Ovary (tissue), 7 donors: ENCODE measurements at regions not wholly inside any gene's neighbourhood (a gene's known extent, or its start where the extent isn't known, plus 50 kb on each side); places are given as distances from the start of the nearest gene placed in this dataset.

Experiments used
- DNase-seq, 5 donors: peaks; one replicate each; pipeline ENCODE4 v3.0.0-alpha.2; 2019 to 2020
- H3K27ac ChIP-seq, 2 donors: fragments of 200-600 bp; one replicate each; pipeline versions ENCODE4 v1.5.1 to v1.8.0; 2019 to 2022
- H3K27me3 ChIP-seq: fragments of 200-600 bp; one replicate; pipeline ENCODE4 v1.8.0; 2022
- H3K36me3 ChIP-seq: fragments of 200-600 bp; sonication (generic); one replicate; pipeline ENCODE4 v1.5.1; 2019
- H3K4me1 ChIP-seq: one replicate; pipeline ENCODE4 v1.8.1; 2013; ENCODE audit warnings: mild to moderate bottlenecking, moderate library complexity; ENCODE audit not compliant: insufficient read depth
- H3K4me3 ChIP-seq: fragments of 200-600 bp; sonication (generic); one replicate; pipeline ENCODE4 v1.5.1; 2017
- H3K9me3 ChIP-seq, 2 donors: fragments of 200-600 bp in 1 of 2; sonication (generic) in 1 of 2; one replicate each; pipeline versions ENCODE4 v1.5.1 to v1.8.1; 2013 to 2019; ENCODE audit warnings: mild to moderate bottlenecking in 1 of 2, moderate library complexity in 1 of 2
- EP300 ChIP-seq: sonication (generic); formaldehyde crosslinking; IDR thresholded peaks from one replicate; pipeline ENCODE4 v1.6.1; 2017; ENCODE audit warnings: antibody characterized with exemption
- POLR2A ChIP-seq: fragments of 450-650 bp; IDR thresholded peaks from one replicate; pipeline ENCODE4 v1.6.1; 2017; ENCODE audit warnings: antibody characterized with exemption, mild to moderate bottlenecking, moderate library complexity
- WGBS, 3 donors: extraction: QIAGEN DNeasy Blood & Tissue Kit in 1 of 3; methylation state at CpG; one replicate each; pipeline versions ENCODE4 v1.1.5 to v1.1.7; 2013 to 2017; 5-methylcytosine and 5-hydroxymethylcytosine counted together
- intact Hi-C, 4 donors: fragments of 100-400 bp; cut with DNase I; formaldehyde crosslinking; loops; one replicate each; pipeline versions ENCODE4 v1.11.0 to v1.15.1; 2022 to 2023
- TF ChIP-seq, protein P1 (sequence below), 3 donors: fragments of 450-650 bp in 2 of 3; fragments of 200-600 bp in 1 of 3; IDR thresholded peaks; one replicate each; pipeline versions ENCODE4 v1.5.1 to v1.8.0; 2016 to 2022; ENCODE audit warnings: antibody characterized with exemption in 3 of 3, mild to moderate bottlenecking in 1 of 3
- donor health status: DM: no; HTN: no; CAD: no; lungs with moderate emphysema.
- donor health status: DM: no; HTN: no; CAD: no.
- donor health status: Bipolar disorder and iron deficiency.
- donor health status: DM: no; HTN: no; CAD: no.
- donor health status: DM: yes; HTN: yes; CAD: no.

DNA sequence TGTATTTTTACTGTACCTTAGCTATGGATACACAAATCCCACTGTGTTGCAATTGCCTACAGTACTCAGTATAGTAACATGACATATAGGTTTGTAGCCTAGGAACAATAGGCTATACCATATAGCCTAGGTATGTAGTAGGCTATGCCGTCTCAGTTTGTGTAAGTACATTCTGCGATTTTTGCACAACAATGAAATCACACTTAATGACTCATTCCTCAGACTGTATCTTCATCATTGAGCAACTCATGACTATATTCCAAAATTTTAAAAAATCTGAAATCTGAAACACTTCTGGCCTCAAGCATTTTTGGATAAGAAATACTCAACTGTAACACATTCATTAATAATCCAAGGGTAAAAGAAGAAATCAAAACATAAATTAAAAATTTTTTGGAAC, 666.8 kb upstream of the GRAMD2B start:
- DNase-seq = no peak
- intact Hi-C loops = no loop called here
- 88 to 90% (median 89%) methylated on average over 2 of the region's 2 CpGs for WGBS, 3 donors

DNA sequence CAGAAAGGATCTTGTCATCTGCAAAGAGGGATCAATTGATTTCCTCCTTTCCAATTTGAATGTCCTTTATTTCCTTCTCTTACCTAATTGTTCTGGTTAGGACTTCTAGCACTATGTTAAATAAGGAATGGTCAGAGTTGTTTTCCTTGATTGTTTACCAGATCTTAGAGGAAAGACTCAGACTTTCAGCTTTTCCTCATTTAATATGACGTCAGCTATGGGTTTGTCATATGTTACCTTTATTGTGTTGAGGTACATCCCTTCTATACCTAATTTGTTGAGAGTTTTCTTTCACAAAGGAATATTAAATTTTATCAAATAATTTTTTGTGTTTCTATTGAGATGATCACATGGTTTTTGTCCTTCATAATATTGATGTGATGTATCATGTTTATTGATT, 656.5 kb upstream of the GRAMD2B start:
- H3K27ac ChIP-seq = no peak overlapping the region
- H3K36me3 ChIP-seq = no peaks in the 10 kb centered on the region
- H3K27me3 ChIP-seq = no peaks in the 10 kb centered on the region
- no peaks in the 10 kb centered on the region for H3K9me3 ChIP-seq
- intact Hi-C loops = no loop called here
- no peak for TF ChIP-seq EP300
- TF ChIP-seq POLR2A = no peak
- TF ChIP-seq, protein P1, sequence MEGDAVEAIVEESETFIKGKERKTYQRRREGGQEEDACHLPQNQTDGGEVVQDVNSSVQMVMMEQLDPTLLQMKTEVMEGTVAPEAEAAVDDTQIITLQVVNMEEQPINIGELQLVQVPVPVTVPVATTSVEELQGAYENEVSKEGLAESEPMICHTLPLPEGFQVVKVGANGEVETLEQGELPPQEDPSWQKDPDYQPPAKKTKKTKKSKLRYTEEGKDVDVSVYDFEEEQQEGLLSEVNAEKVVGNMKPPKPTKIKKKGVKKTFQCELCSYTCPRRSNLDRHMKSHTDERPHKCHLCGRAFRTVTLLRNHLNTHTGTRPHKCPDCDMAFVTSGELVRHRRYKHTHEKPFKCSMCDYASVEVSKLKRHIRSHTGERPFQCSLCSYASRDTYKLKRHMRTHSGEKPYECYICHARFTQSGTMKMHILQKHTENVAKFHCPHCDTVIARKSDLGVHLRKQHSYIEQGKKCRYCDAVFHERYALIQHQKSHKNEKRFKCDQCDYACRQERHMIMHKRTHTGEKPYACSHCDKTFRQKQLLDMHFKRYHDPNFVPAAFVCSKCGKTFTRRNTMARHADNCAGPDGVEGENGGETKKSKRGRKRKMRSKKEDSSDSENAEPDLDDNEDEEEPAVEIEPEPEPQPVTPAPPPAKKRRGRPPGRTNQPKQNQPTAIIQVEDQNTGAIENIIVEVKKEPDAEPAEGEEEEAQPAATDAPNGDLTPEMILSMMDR (IDR thresholded peaks at IDR 0.05) = no peak
- no peak for DNase-seq
- 86 to 91% (median 87%) methylated on average over 1 of the region's 1 CpG for WGBS, 3 donors
- H3K4me3 ChIP-seq = no peak overlapping the region
- no peaks in the 10 kb centered on the region for H3K4me1 ChIP-seq

More for the DNA sequence above, 666.8 kb upstream of the GRAMD2B start:
- TF ChIP-seq EP300 (no peak), POLR2A (no peak)
- TF ChIP-seq, protein P1 (IDR thresholded peaks at IDR 0.05) = no peak
- Histone ChIP-seq H3K36me3 (no peaks in the 10 kb centered on the region), H3K9me3 (no peaks in the 10 kb centered on the region), H3K4me3 (no peak overlapping the region), H3K27me3 (no peaks in the 10 kb centered on the region), H3K4me1 (no peaks in the 10 kb centered on the region), H3K27ac (no peak overlapping the region)

DNA sequence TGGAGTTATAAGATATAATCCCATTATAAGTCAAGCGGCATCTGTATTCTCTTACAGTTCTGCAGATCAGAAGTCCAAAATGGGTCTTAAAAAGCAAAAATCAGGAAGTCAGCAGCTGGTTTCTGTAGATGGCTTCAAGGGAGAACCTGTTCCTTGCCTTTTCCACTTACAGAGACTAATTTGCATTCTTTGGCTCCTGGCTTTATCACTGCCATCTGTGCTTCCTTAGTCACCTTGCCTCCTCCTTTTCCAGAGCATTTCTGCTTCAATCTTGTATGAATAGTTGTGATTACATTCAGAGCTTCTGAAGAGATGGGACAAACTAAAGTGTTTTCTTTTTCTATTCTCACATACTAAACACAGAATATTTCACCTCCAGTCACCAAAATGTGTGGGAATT, 647.3 kb upstream of the GRAMD2B start:
- Histone ChIP-seq H3K4me1 (no peaks in the 10 kb centered on the region), H3K27me3 (no peaks in the 10 kb centered on the region), H3K9me3 (no peaks in the 10 kb centered on the region), H3K4me3 (no peak overlapping the region), H3K27ac (no peak overlapping the region), H3K36me3 (no peaks in the 10 kb centered on the region)
- TF ChIP-seq POLR2A = no peak
- TF ChIP-seq, protein P1 (IDR thresholded peaks at IDR 0.05) = no peak
- TF ChIP-seq EP300 = no peak
- intact Hi-C loops = no loop called here
- WGBS, 3 donors = 93 to 100% (median 97%) methylated on average over 1 of the region's 1 CpG
- DNase-seq = no peak

DNA sequence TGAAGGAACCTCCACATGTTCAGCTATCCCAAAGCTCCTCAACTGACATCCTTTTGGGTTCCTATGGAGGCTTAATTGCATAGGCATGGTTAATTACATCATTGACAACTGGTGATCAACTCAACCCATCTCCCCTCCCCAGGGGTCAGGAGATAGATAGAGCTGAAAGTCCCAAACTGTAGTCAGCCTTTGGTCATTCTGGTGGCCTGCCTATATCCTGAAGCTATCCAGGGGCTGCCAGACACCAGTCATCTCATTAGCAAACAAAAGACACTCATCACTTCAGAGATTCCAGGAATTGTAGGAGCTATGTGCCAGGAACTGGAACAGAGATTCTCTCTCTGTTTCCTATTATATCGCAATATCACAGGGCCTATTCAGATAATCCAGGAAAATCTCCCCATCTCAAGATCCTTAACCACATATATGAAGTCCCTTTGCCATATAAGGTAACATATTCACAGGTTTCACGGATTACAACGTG, 646.5 kb upstream of the GRAMD2B start:
- no peak for TF ChIP-seq EP300
- TF ChIP-seq, protein P1 (IDR thresholded peaks at IDR 0.05) = no peak
- TF ChIP-seq POLR2A = no peak
- DNase-seq = no peak
- H3K27me3 ChIP-seq = no peaks in the 10 kb centered on the region
- no peaks in the 10 kb centered on the region for H3K9me3 ChIP-seq
- no peaks in the 10 kb centered on the region for H3K4me1 ChIP-seq
- H3K27ac ChIP-seq = no peak overlapping the region
- no peaks in the 10 kb centered on the region for H3K36me3 ChIP-seq
- H3K4me3 ChIP-seq = no peak overlapping the region
- WGBS, 3 donors = 91 to 95% (median 91%) methylated on average over 3 of the region's 3 CpGs
- intact Hi-C loops = no loop called here
